Vagina (tissue), 2 donors: ENCODE measurements at regions not wholly inside any gene's neighbourhood (a gene's known extent, or its start where the extent isn't known, plus 50 kb on each side); places are given as distances from the start of the nearest gene placed in this dataset.

Source experiments
- POLR2AphosphoS5 ChIP-seq, 2 donors: sonication (generic); formaldehyde crosslinking; IDR thresholded peaks; one replicate each; pipeline ENCODE4 v1.9.0; 2017; ENCODE audit warnings: antibody characterized with exemption in 2 of 2, mild to moderate bottlenecking in 2 of 2, low read depth in 1 of 2; ENCODE audit not compliant: insufficient read depth in 1 of 2
- TF ChIP-seq, protein P1 (sequence below), 3 experiments: fragments of 450-650 bp in 2 of 3; fragments of 200-600 bp in 1 of 3; sonication (generic) in 1 of 3; IDR thresholded peaks; one replicate each; pipeline ENCODE4 v1.5.1; 2017 to 2019; ENCODE audit warnings: antibody characterized with exemption in 3 of 3, mild to moderate bottlenecking in 2 of 3, moderate library complexity in 2 of 3

DNA sequence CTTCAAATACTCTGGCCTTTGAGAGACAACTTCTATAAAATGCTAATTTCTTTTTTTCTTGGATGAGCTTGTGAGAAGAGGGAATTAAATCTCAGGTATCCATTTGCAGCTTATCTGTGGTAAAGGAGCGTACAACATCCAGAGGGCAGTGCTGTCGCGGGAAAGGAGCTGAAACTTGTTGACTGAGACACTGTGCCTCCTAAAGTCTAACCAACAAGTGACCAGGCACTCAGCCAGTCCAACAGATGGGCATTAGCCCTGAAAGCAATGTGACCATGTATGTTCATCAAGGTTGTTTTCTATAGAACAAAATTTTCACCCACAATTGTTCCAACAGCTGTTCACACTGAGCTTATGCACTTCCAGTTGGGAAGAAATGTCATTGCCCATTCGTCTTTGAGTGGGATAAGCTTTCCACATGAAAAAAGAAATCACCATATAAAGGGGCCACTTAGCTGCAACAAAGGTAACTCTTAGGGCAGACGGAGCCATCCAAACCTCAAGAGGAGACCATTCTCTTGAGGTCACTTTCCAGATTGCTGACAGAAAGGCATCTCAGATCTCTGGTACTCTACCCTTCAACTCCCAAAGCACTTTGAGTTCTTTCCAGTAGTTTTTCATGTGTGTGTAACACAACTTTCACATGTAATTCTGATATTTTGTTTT, 244.8 kb upstream of the NEIL3 start:
- TF ChIP-seq, protein P1, sequence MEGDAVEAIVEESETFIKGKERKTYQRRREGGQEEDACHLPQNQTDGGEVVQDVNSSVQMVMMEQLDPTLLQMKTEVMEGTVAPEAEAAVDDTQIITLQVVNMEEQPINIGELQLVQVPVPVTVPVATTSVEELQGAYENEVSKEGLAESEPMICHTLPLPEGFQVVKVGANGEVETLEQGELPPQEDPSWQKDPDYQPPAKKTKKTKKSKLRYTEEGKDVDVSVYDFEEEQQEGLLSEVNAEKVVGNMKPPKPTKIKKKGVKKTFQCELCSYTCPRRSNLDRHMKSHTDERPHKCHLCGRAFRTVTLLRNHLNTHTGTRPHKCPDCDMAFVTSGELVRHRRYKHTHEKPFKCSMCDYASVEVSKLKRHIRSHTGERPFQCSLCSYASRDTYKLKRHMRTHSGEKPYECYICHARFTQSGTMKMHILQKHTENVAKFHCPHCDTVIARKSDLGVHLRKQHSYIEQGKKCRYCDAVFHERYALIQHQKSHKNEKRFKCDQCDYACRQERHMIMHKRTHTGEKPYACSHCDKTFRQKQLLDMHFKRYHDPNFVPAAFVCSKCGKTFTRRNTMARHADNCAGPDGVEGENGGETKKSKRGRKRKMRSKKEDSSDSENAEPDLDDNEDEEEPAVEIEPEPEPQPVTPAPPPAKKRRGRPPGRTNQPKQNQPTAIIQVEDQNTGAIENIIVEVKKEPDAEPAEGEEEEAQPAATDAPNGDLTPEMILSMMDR (IDR thresholded peaks at IDR 0.05) = no peak
- TF ChIP-seq POLR2AphosphoS5 (IDR thresholded peaks at IDR 0.05; ENCODE audit: insufficient read depth in 1 of 2, low read depth in 1 of 2) = no peak
